NCI-H82 treated with DMSO at 0.1 percent for 48 hours (cell line): ENCODE measurements at regions not wholly inside any gene's neighbourhood (a gene's known extent, or its start where the extent isn't known, plus 50 kb on each side); places are given as distances from the start of the nearest gene placed in this dataset.

ENCODE experiments used
- DNase-seq: peaks from one replicate; lab custom pipeline; 2025; ENCODE audit not compliant: unreplicated experiment; lab: John Stamatoyannopoulos, UW

DNA sequence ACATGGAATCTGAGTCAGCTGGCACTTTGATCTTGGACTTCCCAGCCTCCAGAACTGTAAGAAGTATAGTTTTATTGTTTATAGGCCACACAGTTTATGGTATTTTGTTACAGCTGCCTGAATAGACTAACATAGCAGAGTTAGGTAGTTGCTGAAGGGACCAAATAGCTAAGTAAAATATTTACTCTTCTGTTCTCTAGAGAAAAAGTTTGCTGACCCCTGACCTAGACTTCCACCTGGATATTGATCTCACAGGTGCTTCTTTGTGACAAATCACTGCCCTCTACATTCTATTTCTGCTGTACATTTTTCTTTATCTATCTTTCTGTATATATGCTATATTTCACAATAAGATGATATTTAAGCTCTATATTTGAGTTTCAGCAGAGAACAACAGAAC, 212.5 kb downstream of the CSNK2A3 start:
- DNase-seq, result no peak

DNA sequence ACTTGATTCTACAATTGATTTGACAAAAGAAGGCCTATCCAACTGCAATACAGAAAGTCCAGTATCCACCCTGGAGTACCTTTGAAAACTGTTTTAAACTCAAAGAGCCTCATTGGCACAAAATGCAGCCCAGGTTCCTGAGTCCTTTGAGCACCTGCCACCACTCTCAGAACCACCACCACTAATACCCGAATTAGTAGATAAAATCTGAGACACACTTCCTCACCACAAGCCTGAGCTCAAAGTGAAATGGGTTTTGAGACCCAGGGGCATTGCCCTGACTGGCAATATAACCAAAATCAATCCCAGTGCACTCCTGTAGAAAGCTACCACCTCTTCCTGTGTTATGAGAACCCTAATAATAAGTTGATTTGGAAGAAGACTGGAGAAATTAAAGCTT, 215.7 kb downstream of the CSNK2A3 start:
- DNase-seq, result no peak

DNA sequence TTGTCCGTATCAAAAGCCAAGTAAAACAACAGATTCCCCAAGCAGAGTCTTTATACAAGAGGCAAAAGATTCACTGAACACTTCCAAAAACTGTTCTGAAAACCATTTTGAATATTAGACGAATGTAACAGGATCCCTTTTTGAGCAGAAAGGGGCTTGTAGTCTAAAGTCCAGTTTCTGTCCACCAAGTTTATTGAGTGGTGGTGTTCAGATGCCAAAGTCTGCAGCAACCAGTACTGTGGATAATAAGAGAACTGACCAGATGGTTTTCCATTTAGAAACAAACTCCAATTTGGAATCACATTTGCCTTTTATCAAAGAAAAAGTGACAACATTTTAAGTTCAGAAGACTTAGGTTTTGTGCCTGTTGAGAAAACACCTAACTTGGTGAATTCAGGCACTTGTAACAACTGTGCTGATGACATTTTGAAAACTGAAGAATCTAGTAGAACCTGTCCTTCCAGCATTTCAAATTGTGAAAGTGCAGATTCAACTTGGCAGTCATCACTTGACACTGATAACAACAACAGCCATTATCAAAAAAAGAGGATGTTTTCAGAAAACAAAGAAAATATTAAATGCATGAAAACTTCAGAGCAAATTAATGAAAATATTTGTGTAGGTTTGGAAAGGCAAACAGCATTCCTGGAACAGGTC, 217.1 kb downstream of the CSNK2A3 start:
- no peak for DNase-seq

DNA sequence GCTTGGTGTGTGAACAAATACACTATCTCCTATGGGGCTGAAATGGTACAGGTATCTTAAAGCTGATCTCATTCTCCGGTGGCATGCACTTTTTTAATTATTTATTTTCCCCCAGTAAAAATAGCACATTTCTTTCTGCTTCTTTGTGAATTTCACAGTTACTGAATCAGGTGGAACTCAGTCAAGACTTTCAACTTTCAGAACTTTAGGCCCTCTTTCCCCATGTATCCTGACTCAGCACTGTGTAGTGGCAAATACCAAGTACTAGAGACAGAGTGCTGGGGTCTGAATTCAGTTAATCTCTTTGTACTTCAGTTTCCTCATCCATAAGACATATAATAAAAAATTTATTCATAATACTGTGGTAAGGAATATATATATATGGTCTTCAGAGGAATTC, 223.9 kb downstream of the CSNK2A3 start:
- DNase-seq, result no peak

DNA sequence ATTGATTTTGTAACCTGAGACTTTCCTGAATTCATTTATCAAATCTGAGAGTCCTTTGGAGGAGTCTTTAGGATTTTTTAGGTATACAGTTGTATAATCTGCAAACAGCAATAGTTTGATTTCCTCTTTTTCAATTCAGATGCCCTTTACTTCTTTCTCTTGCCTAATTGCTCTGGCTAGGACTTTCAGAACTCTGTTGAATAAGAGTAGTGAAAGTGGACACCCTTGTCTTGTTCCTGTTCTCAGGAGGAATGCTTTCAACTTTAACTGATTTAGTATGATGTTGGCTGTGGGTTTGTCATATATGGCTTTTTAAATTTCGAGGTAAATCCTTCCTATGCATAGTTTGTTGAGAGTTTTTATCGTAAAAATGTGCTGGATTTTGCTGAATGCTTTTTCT, 227.4 kb downstream of the CSNK2A3 start:
- no peak for DNase-seq

DNA sequence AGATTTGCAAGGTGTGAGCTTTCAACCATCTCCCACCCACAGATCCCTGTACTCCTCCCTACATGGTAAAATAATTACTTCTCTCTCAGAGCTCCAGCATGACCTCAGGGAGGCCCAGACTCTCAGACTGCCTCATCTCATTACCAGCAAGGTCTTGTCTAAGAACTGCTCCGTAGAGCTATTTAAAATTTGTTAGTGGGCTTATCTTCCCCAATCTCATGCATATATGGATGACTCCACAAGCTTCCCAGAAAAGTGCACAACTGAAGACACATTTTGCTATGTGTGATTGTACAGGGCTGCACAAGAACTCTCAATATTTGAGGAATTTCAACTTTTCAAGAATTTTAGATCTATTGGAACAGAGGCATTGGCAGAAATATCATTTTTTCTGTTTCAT, 230.3 kb downstream of the CSNK2A3 start:
- DNase-seq, result no peak

DNA sequence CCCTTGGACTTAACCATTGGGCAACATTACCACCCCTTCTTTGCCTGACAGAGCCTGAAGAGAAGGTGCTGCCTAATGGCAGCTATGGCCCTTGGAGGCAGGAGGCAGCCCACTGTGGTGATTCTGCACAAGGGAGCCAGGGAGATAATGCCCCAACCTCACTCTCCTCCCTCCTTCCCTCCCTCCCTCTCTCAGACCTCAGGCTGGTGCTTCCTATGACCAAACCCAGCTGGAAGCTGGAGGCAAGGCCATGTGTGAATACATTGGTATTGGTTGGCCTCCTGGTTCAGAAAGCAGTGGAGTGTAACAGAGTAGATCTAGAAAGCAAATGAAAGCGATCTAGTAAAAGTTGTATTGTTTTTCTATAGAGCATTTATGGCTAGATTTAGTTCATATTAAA, 233.1 kb downstream of the CSNK2A3 start:
- no peak for DNase-seq

DNA sequence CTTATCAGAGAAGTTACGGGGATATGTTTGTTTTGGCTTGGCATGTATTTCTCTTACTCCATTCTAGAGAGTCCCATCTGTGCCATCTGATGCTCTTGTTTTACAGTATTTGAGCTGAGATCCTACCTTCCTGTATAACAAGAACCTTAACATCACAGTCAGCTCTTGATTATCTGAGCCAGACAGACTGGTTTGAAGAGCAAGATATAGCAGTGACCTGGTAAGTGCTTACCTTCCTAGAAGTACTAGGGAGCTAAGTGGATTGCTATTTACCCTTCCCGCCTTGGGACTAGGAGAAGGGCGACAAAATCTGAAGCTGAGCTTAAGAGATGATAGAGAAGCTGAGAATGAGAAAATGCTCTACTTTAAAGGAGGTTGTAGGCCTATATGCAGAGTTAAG, 235.3 kb downstream of the CSNK2A3 start:
- DNase-seq, result no peak

DNA sequence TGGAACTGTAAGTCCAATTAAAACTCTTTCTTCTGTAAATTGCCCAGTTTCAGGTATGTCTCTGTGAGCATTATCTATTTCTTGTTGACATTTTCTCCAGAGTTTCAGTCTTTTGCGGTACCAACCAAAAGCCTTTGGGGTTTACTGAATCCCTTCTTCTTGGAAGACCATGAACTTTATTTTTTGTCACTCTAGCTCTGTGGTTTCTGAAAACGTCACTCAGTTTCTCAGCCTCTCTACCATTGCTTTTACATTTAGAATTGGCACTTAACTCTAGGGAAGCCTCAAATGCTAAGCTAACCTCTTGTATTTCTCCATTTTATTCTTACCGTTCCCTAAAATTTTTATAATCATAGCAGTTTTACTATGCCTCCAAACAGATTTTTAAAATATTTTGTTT, 237.6 kb downstream of the CSNK2A3 start:
- DNase-seq, result no peak

DNA sequence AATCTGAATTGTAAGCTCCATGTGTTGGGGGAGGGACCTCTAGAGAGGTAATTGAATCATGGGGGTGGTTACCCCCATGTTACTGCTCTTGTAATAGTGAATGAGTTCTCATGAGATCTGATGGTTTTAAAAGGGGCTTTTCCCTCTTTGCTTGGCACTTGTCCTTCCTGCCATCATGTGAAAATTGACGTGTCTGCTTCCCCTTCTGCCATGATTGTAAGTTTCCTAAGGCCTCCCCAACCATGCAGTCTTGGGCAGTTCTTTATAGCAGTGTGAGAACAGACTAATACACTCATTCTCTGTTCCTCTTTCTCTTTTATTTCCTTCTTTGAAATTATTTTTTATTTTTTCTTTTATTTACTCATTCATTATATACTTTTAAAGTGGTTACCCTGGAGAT, 239.4 kb downstream of the CSNK2A3 start:
- no peak for DNase-seq

DNA sequence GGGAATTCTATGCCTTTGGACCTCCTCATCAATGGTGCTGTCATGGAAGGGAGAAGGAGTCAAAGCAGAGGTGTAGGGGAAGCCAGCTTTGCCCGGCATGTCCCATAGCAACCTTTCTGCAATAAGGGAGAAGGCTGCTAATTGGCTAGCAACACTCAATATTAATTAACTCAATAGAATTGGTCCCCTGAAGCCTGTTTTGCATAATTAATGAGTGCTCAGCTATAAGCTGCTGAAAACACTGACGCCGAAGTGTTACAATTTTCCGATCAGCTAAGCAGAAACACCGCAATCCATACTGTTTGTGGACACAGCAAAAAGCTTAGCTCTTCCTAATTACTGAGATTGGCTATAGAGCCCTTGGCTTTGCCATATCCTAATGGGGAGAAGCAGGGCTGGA, 245.0 kb downstream of the CSNK2A3 start:
- DNase-seq, result no peak

DNA sequence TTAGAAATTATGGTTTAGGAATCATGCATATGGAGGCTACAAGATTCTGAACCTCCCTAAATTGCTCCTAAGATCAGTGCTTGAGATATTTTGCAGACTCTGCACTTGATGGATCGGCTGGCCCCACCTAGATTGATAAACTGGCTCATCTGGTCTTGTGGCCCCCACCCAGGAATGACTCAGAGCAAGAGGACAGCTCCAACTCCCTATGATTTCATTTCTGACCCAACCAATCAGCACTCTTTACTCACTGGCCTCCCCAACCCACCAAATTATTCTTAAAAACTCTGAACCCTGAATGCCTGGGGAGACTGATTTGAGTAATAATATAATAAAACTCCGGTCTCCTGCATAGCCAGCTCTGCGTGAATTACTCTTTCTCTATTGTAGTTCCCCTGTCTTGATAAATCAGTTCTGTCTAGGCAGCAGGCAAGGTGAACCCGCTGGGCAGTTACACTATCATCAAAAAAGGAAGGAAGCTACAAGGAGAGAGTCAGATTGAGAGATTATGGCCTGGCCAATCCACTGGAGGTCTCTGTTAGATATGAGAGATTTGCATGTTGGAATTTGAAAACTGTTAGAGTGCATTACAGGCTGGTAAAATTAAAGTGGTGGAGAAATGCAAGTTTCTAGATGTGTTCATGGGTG, 245.8 kb downstream of the CSNK2A3 start:
- no peak for DNase-seq

DNA sequence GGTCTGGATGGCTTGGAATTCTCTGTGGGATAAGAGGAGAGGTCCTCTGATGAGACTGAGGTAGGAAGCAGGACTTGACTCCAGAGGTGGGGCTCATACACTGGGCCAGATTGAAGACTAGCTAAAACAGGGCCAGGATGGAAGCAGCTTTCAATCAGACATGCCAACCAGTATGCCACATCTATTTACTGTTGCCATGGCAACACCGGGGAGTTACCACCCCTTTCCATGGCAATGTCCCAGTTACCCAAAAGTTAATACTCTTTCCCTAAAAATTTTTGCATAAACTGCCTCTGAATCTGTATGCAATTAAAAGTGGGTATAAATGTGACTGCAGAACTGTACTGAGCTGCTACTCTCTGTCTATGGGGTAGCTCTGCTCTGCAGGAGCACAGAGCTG, 247.5 kb upstream of the ZBED5 start:
- no peak for DNase-seq

DNA sequence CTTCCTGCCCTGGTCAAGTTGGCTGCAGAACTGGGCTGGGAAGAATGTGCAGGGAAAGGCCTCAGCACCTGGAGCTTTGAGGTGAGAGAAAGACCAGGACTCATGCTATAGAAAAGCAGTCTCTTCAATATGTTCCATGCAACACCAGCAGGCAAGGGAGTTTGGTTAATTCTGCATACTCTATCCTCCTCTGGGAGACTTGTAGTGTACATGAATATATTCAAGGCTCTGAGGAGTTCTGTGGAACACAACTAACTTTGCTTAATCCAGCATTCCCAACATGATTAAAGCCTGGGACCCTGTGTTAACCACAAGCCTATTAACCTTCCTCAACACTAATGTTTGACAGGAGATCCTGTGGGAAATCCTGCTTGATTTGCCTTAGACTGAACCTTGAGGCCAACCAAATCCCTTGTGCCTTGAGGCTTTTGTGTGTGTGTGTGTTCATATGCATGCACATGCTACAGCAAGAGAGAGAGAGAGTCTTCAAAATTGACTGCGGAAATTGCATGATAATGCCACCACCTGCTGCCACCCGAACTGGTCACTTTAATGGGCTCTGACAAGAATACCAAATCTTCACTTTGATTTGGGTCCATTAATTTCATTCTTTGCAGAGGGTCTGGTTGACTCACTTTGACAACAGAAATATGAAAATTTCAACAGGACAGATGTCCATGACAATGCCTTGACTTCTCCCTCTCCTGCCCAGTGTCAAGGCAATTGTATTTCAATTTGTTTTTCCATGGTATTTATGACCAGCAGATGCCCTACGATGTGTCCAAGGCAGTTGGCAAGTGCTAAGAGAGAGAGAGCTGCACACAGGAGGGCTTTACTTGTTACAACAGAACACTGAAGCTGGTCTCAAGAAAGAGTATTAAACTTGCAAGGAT, 238.2 kb upstream of the ZBED5 start:
- no peak for DNase-seq

DNA sequence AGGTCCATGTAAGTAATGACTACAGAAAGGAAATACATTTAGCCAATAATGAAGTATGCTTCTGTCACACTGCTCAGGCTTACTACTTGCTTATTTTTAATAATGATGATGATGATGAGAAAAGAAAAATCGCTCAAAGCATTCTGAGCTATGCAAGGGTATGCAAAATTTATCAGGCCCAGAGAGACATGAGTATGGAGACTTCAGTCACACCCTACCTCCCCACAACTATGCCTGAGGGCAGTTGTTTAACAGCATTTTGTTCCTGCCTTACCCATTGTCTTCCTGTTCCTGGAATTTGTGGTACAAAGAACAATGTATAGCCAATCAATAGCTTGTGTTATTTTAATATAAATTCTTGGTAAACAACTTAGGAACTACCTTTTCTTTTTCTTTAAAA, 232.6 kb upstream of the ZBED5 start:
- no peak for DNase-seq

DNA sequence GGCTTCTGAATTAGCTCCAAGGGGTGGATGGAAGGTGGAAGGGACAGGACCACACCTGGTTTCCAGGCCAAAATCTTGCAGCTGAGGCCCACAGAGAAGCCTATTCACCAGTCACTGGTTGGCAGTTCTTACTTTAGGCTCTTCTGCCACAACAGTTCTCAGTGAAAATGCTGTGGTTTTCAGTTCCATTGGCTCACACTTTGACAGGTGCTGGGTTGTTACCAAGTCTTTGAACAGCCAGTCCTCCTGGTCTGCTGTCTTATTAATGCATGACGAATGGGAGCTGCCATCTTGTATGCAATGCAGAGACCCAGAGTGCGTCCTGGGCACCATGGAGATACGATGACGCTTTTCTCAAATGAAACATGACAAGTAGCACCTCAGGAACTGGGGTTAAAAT, 232.0 kb upstream of the ZBED5 start:
- no peak for DNase-seq

DNA sequence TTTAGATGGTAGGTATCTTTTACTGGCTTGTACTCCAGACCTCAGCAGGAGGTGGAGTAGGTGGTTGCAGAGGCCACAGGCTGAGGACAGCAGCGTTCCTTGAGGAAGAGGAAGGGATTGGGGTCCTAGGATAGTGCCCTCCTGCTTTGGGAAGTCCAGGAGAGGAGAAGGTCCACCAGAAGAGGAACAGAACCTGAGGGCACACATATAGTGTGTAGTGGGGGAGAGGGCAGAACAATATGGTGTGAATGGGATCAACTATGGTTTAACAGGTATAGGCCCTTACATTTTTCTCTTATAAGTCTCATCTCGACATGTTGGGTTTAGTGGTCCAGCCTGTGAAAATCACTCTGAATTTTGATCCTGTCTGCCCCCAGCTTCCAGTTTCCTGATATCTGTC, 229.1 kb upstream of the ZBED5 start:
- no peak for DNase-seq

DNA sequence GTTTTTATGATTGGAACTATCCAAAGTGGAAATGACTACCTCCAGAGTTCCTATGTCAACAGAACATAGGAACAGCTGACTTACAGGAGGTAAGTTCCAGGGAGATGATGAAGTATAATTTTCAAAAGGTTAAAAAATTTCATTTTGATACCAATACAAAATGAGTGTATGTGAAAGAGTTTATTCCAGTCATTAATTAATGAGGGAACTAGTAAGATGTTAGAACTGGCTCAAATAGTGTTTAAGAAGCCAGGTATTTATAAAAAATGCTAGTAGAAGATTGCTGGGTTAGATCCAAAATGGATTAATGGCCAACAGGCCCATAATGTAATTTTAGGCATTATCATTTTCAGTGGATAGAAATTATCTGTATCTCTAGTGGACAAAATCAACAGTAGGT, 227.7 kb upstream of the ZBED5 start:
- DNase-seq, result no peak

DNA sequence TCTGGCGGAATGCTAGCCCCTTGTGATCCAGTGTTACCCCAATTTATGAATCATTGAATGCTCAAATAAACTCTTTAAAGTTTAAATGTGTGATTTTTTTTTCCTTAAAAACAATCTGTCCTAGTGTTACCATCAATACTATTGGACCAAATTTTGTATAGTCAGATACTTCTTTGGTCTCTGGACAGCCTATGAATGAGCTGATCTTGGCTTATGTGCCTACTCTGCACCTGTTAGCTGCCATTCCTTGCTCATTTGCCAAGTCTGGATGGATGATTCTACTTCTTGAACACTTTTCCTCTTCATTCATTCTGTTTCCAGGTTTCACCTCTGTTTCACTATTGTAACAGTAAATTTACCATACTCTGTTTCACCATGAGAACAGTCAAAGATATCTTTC, 226.5 kb upstream of the ZBED5 start:
- no peak for DNase-seq

DNA sequence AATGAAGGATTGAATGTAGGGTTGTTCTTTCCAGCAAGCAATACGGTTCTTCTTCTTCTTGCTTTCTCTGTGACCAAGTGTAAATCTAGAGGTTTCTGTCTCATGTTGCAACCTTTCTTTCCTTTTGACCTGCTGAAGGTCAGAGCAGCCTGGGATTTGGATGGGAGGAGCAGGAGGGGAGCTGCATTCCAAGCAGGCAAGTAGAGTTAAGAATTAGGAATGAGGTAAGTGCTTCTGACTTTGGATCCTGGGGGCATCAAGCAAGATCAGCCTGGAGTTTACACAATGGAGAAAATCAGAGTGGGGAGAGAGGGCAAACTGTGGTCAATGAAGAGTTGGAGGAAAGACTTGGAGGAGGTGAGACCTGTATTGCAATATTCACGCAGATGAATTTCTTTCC, 225.6 kb upstream of the ZBED5 start:
- DNase-seq, result no peak

DNA sequence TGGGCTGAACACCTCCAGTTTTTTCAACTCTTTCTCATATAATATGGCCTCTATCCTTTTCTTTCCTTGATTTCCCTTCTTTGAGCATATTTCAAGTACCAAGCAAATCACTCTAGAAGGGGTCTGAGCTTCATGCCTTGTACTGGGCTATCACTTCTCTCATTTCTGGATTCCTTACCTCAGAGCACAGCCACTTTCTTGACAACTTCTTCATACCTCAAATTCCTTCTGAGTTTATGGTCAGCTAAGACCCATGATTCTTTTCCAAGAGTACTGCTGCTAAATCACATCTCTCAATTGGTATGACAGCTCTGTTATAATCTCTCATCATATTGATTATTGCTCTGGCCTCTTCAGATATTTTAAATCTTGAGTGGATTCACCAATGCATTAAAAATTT, 224.8 kb upstream of the ZBED5 start:
- DNase-seq, result no peak

DNA sequence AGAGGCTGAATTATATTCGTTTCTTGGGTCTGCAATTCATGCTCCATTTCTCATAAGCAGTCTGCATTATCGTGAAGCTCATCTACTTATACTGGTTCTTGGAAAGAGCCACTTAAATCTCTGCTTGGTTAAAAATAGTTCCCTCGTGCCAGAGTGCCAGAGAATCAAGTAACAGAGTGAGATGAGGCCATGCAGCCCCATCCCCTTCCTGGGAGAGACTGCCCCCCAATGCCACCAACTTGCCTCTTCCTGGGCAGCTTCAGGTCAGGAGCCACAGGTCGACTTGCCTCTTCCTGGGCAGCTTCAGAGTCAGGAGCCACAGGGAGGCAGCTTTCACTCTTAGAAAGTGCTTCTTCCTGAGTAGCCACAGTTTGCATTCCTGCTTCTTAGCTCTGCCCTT, 223.9 kb upstream of the ZBED5 start:
- no peak for DNase-seq
